ENCODE measurements at regions not wholly inside any gene's neighbourhood (a gene's known extent, or its start where the extent isn't known, plus 50 kb on each side); places are given as distances from the start of the nearest gene placed in this dataset.

GRCh38 chr20:54794874-54795273, 319.5 kb downstream of the DOK5 start:
- TF ChIP-seq CTCF (conservative IDR thresholded peaks at IDR 0.05 in 1 of 2, IDR thresholded peaks at IDR 0.05 in 1 of 2; ENCODE audit: low read depth in 1 of 2, low read length in 2 of 2), result no peak
- no peak for TF ChIP-seq EZH2 (IDR thresholded peaks at IDR 0.05; ENCODE audit: low read length, missing control alignments)

Measured in fibroblast of lung (primary cell).